Transverse colon (tissue), 4 donors: ENCODE measurements at regions not wholly inside any gene's neighbourhood (a gene's known extent, or its start where the extent isn't known, plus 50 kb on each side); places are given as distances from the start of the nearest gene placed in this dataset.

ENCODE experiments used
- DNase-seq: peaks from one replicate; pipeline ENCODE4 v3.0.0-alpha.2; 2019
- H3K27ac ChIP-seq, 4 donors: fragments of 200-600 bp; sonication (generic); 2 replicates each; pipeline ENCODE4 v1.5.1; 2016 to 2018; ENCODE audit warnings: inconsistent platforms in 4 of 4
- H3K27me3 ChIP-seq: fragments of 200-600 bp; sonication (generic); 2 replicates; pipeline ENCODE4 v1.5.1; 2017; ENCODE audit warnings: inconsistent platforms
- H3K36me3 ChIP-seq, 4 donors: fragments of 200-600 bp; sonication (generic); 2 replicates each; pipeline ENCODE4 v1.5.1; 2017 to 2019; ENCODE audit warnings: inconsistent platforms in 4 of 4
- H3K4me1 ChIP-seq, 4 donors: fragments of 200-600 bp; sonication (generic); 2 replicates each; pipeline ENCODE4 v1.5.1; 2017 to 2020; ENCODE audit warnings: inconsistent platforms in 4 of 4
- H3K4me3 ChIP-seq, 4 donors: fragments of 200-600 bp; sonication (generic); 1 replicate in 1 of 4; 2 replicates in 3 of 4; pipeline versions ENCODE4 v1.5.1 to v1.6.1; 2017 to 2019; ENCODE audit warnings: inconsistent platforms in 4 of 4
- H3K9me3 ChIP-seq, 2 donors: fragments of 200-600 bp; sonication (generic); 2 replicates each; pipeline ENCODE4 v1.5.1; 2017 to 2019; ENCODE audit warnings: inconsistent platforms in 2 of 2
- CTCF ChIP-seq, 5 experiments: fragments of 200-600 bp in 3 of 5; fragments of 450-650 bp in 2 of 5; sonication (generic) in 3 of 5; IDR thresholded peaks; 1 replicate in 2 of 5; 2 replicates in 3 of 5; pipeline ENCODE4 v1.5.1; 2016 to 2017; ENCODE audit warnings: antibody characterized with exemption in 5 of 5, inconsistent platforms in 3 of 5, mild to moderate bottlenecking in 2 of 5, moderate library complexity in 1 of 5
- EP300 ChIP-seq: sonication (generic); formaldehyde crosslinking; IDR thresholded peaks from one replicate; pipeline ENCODE4 v1.6.1; 2017; ENCODE audit warnings: antibody characterized with exemption, low read depth
- POLR2A ChIP-seq: fragments of 450-650 bp; IDR thresholded peaks from one replicate; pipeline ENCODE4 v1.6.1; 2016; ENCODE audit warnings: antibody characterized with exemption, mild to moderate bottlenecking, moderate library complexity
- POLR2AphosphoS5 ChIP-seq, 3 donors: sonication (generic); formaldehyde crosslinking; IDR thresholded peaks; one replicate each; pipeline ENCODE4 v1.6.1; 2016; ENCODE audit warnings: antibody characterized with exemption in 3 of 3
- WGBS, 2 donors: methylation state at CpG; one replicate each; pipeline ENCODE4 v1.1.5; 2018; ENCODE audit warnings: low coverage in 1 of 2; 5-methylcytosine and 5-hydroxymethylcytosine counted together
- in situ Hi-C, 4 donors: fragments of 200-750 bp; cut with MboI; loops; one replicate each; pipeline versions ENCODE4 v1.15.0 to v1.15.1; 2017; ENCODE audit warnings: low sequenced_read_pairs in 3 of 4, low pct_ligation_motif_present in 1 of 4, low pct_unique_long_range_greater_than_20kb in 1 of 4
- intact Hi-C: fragments of 100-400 bp; cut with DNase I; formaldehyde crosslinking; loops from one replicate; pipeline ENCODE4 v1.15.1; 2023; ENCODE audit warnings: low total_unique reads

DNA sequence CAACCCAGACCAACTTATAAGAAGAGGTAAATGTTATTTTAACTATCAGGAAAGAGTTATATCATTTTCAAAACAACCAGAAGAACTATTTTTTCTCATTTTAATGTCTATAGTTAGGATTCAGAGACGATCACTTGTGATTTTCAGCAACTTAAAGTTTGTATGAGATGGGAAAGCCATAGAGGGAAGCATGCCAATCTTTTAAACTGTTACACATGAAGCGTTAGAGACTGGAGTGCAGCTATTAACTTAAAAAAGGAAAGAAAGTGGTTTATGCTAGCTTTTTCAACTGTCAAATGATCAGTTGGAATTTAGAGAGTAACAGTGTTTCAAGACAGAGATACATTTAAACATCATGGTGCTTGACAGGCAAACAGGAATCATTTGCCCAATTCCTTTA lies 91.7 kb upstream of the LPP start:
- WGBS, 2 donors = 83 to 88% methylated on average over 2 of the region's 2 CpGs
- no peaks in the 10 kb centered on the region for H3K9me3 ChIP-seq
- no peaks in the 10 kb centered on the region for H3K27me3 ChIP-seq
- no peak overlapping the region for H3K4me3 ChIP-seq
- in situ Hi-C loops (no loop called here), intact Hi-C loops (loop anchor here (5.0 kb wide), 1 partner anchor 85 kb away; no protein-coding TSS in a partner anchor)
- H3K27ac ChIP-seq = no peak overlapping the region
- H3K36me3 ChIP-seq = no peaks in the 10 kb centered on the region
- no peak for DNase-seq
- no peak for TF ChIP-seq POLR2A
- no peak for TF ChIP-seq EP300
- TF ChIP-seq POLR2AphosphoS5 (IDR thresholded peaks at IDR 0.05) = no peak
- TF ChIP-seq CTCF (IDR thresholded peaks at IDR 0.05) = no peak
- peaks cover 0 to 5% (median 0%) of the 10 kb centered on the region in 4 donors for H3K4me1 ChIP-seq

DNA sequence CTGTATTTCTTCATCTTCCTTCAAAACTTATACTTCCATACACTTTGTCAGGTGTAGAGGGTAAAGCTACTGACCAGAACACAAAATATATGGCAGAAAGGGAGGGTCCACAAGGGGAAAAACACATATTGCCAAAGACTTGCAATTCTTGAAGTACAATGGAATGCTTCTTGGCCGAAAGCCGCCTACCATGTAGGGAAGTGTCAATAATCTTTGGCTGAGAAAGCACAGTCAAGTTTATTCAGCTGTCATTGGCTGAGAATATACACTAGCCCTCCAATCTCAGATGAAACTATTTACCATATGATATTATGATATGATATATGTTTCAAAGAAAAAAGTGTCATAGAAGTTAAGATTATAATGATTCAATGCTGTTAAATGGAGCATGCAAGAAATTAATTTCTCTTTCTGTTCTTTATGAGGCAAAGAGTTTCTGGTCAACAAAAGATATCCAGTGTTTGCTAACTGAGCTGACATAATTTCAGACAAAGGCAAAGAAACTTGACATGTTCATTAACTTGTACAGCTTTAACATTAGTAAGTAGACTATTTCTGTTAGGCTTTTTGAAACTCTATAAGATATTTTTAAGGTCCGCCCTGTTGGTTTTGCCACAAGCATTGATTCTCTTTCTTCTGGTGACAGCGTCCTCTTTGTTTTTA lies 89.0 kb upstream of the LPP start:
- H3K36me3 ChIP-seq = no peaks in the 10 kb centered on the region
- H3K27ac ChIP-seq = no peak overlapping the region
- peaks cover 0 to 5% (median 0%) of the 10 kb centered on the region in 4 donors for H3K4me1 ChIP-seq
- no peak for DNase-seq
- no peaks in the 10 kb centered on the region for H3K9me3 ChIP-seq
- intact Hi-C loops (loop anchor here (5.0 kb wide), 1 partner anchor 82 kb away; no protein-coding TSS in a partner anchor), in situ Hi-C loops (no loop called here)
- TF ChIP-seq EP300 (no peak), CTCF (IDR thresholded peaks at IDR 0.05) (no peak), POLR2A (no peak), POLR2AphosphoS5 (IDR thresholded peaks at IDR 0.05) (no peak)
- H3K27me3 ChIP-seq = no peaks in the 10 kb centered on the region
- WGBS, 2 donors = 71 to 76% methylated on average over 4 of the region's 4 CpGs
- no peak overlapping the region for H3K4me3 ChIP-seq

DNA sequence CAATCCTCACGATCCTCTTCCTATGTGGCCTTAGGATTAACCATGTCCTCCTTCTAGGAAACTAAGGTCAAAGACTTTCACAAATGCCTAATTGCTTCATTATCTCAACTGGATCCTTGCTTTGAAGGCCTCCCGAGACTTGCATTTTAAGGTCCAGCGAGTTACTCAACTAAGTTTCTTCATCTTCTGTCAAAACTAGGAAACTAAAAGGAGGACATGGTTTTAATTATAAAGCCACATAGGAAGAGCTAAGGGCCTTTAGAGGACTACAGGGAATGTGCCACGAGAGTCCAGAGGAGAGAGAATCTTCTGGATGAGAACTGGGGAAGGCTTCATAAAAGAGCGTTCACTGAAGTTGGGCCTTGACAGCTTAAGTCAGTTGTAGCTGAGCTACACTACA lies 87.8 kb upstream of the LPP start:
- WGBS, 2 donors = 94 to 96% methylated on average over 3 to 5 of the region's 5 CpGs
- H3K9me3 ChIP-seq = no peaks in the 10 kb centered on the region
- H3K4me3 ChIP-seq = no peak overlapping the region
- H3K4me1 ChIP-seq = peaks cover 0 to 3% (median 0%) of the 10 kb centered on the region in 4 donors
- no peak overlapping the region for H3K27ac ChIP-seq
- in situ Hi-C loops (no loop called here), intact Hi-C loops (no loop called here)
- no peaks in the 10 kb centered on the region for H3K36me3 ChIP-seq
- DNase-seq = no peak
- no peak for TF ChIP-seq POLR2AphosphoS5 (IDR thresholded peaks at IDR 0.05)
- no peak for TF ChIP-seq CTCF (IDR thresholded peaks at IDR 0.05)
- TF ChIP-seq EP300 = no peak
- no peak for TF ChIP-seq POLR2A
- no peaks in the 10 kb centered on the region for H3K27me3 ChIP-seq

DNA sequence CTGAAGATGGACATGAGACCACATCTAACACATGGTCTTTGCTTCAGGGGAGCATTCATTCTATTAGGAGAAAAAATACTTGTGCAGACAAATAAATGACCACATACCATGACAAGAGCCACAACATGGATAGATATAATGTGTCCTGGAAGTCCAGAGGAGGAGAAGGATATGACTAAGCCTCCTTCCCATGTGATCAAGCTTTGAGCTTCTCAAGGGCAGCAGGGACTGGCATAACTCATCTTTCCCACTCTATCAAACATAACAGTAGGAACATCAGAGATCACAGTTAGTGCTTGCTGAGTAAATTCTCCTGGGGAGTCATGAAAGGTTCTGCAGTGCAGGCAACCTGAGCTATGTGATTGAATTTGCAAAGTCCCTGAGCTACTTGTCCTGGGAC lies 86.0 kb upstream of the LPP start:
- H3K27ac ChIP-seq = no peak overlapping the region
- in situ Hi-C loops = no loop called here

More for the DNA sequence above, 86.0 kb upstream of the LPP start:
- H3K36me3 ChIP-seq = no peaks in the 10 kb centered on the region
- no peak overlapping the region for H3K4me3 ChIP-seq
- no peaks in the 10 kb centered on the region for H3K9me3 ChIP-seq
- no peaks in the 10 kb centered on the region for H3K4me1 ChIP-seq
- intact Hi-C loops = no loop called here
- DNase-seq = no peak
- H3K27me3 ChIP-seq = no peaks in the 10 kb centered on the region
- TF ChIP-seq EP300 = no peak
- no peak for TF ChIP-seq POLR2AphosphoS5 (IDR thresholded peaks at IDR 0.05)
- no peak for TF ChIP-seq POLR2A
- no peak for TF ChIP-seq CTCF (IDR thresholded peaks at IDR 0.05)
